ENCODE measurements at regions not wholly inside any gene's neighbourhood (a gene's known extent, or its start where the extent isn't known, plus 50 kb on each side); places are given as distances from the start of the nearest gene placed in this dataset.

GRCh38 chr4:73685052-73685451, 55.3 kb upstream of the CXCL8 start:
- no peaks in the 10 kb centered on the region for H3K36me3 ChIP-seq (ENCODE audit: low read depth, low read length)
- intact Hi-C loops (cut with micrococcal nuclease) = no loop called here
- no peak for DNase-seq
- ChIA-PET POLR2A (ENCODE audit: unreplicated experiment) (no interaction called here), CTCF (no interaction called here)
- H3K4me3 ChIP-seq (ENCODE audit: low read length) = no peak overlapping the region
- H3K9me3 ChIP-seq (ENCODE audit: low read length) = no peaks in the 10 kb centered on the region
- BruUV-seq (replicated peaks) = no TSS peak
- no peaks in the 10 kb centered on the region for H3K27me3 ChIP-seq (ENCODE audit: low read length)
- H3K27ac ChIP-seq (ENCODE audit: low read length) = peak overlapping the region; percentile 96
- no peaks in the 10 kb centered on the region for H3K79me2 ChIP-seq (ENCODE audit: low read length)
- TF ChIP-seq CTCF (conservative IDR thresholded peaks at IDR 0.05; ENCODE audit: low read depth, low read length) (no peak), EZH2phosphoT487 (IDR thresholded peaks at IDR 0.05; ENCODE audit: borderline replicate concordance, low read length) (no peak), EZH2 (IDR thresholded peaks at IDR 0.05; ENCODE audit: low read length, unreplicated experiment) (no peak)
- H4K20me1 ChIP-seq (ENCODE audit: low read length) = no peaks in the 10 kb centered on the region
- no peaks in the 10 kb centered on the region for H3K9me2 ChIP-seq (replicated peaks; ENCODE audit: low read length)
- peaks cover 39% of the 10 kb centered on the region for H3F3A ChIP-seq (ENCODE audit: low read length, unreplicated experiment)
- no peak overlapping the region; the same call in 1 of the 2 replicates for H3K4me2 ChIP-seq (ENCODE audit: low read length)
- H3K4me1 ChIP-seq (ENCODE audit: insufficient read depth, low read length) = peaks cover 65% of the 10 kb centered on the region
- no peak for ATAC-seq
- no peak overlapping the region for H2AFZ ChIP-seq (ENCODE audit: low read length)
- peak overlapping the region; percentile 86 for H3K9ac ChIP-seq (ENCODE audit: low read length)

DNA sequence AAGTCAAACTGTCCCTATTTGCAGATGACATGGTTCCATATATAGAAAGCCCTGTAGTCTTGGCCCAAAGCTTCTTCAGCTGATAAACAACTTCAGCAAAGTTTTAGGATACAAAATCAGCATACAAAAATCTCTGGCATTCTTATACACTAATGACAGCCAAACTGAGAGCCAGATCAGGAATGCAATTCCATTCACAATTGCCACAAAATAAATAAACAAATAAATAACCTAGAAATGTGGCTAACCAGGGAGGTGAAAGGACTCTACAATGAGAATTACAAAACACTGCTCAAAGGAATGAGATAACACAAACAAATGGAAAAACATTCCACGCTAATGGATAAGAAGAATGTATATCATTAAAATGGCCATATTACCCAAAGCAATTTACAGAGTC, 52.9 kb upstream of the CXCL8 start:
- Histone ChIP-seq H3K27ac (ENCODE audit: low read length) (peak overlapping the region; percentile 5; the same call in 1 of the 2 replicates), H4K20me1 (ENCODE audit: low read length) (no peaks in the 10 kb centered on the region), H3K27me3 (ENCODE audit: low read length) (no peaks in the 10 kb centered on the region), H3K4me2 (ENCODE audit: low read length) (no peak overlapping the region), H3K9ac (ENCODE audit: low read length) (no peak overlapping the region), H3K4me1 (ENCODE audit: insufficient read depth, low read length) (peaks cover 59% of the 10 kb centered on the region), H2AFZ (ENCODE audit: low read length) (no peak overlapping the region), H3K79me2 (ENCODE audit: low read length) (no peaks in the 10 kb centered on the region), H3F3A (ENCODE audit: low read length, unreplicated experiment) (peaks cover 27% of the 10 kb centered on the region), H3K9me3 (ENCODE audit: low read length) (no peaks in the 10 kb centered on the region), H3K36me3 (ENCODE audit: low read depth, low read length) (no peaks in the 10 kb centered on the region), H3K9me2 (replicated peaks; ENCODE audit: low read length) (no peaks in the 10 kb centered on the region), H3K4me3 (ENCODE audit: low read length) (no peak overlapping the region)
- no TSS peak for BruUV-seq (replicated peaks)
- CTCF ChIA-PET = no interaction called here
- DNase-seq = no peak
- intact Hi-C loops (cut with micrococcal nuclease) = no loop called here
- POLR2A ChIA-PET (ENCODE audit: unreplicated experiment) = interaction anchor here (0.5 to 0.6 kb wide), 2 partner anchors 48 to 421 kb away, joined by 3 to 4 read pairs; no protein-coding TSS in a partner anchor
- no peak for ATAC-seq
- TF ChIP-seq CTCF (conservative IDR thresholded peaks at IDR 0.05; ENCODE audit: low read depth, low read length) (no peak), EZH2phosphoT487 (IDR thresholded peaks at IDR 0.05; ENCODE audit: borderline replicate concordance, low read length) (no peak), EZH2 (IDR thresholded peaks at IDR 0.05; ENCODE audit: low read length, unreplicated experiment) (no peak)

DNA sequence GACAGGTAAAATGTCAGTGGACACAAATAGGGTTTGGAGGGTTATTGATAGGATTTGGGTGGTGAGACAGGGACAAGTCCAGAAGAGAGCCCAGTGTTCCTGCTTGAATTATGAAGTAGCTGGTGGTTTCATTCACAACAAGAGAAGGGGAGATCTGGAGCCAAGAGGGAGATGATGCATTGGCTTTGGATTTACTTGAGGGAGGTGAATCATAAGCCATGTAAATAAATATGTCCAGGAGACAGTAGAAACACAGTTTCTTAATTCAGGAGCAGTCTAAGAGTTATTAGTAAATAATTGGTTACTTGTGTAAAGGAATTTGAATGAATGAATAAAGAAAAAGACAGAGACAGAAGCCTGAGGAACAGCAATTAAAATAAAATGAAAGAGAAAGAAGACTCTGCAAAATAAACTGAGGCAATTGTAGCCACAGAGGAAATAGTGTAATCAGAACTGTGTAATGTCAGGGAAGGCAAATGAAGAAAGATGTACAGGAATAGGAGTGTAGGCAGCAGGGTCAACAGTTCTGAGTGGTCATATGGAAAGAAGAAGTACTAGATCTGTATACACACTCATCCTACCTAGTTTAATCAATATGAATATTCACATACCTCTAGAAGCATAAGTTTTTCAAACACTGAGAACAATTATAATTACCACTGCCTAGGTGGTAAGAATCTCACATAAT, 50.2 kb upstream of the CXCL8 start:
- ATAC-seq (peak; percentile 79), DNase-seq (peak; percentile 89)
- CTCF ChIA-PET = no interaction called here
- intact Hi-C loops (cut with micrococcal nuclease) = loop anchor here (2.0 kb wide), 1 partner anchor 15 kb away; no protein-coding TSS in a partner anchor
- peaks cover 48% of the 10 kb centered on the region for H3K4me1 ChIP-seq (ENCODE audit: insufficient read depth, low read length)
- H3F3A ChIP-seq (ENCODE audit: low read length, unreplicated experiment) = peaks cover 10% of the 10 kb centered on the region
- H3K4me2 ChIP-seq (ENCODE audit: low read length) = peak overlapping the region; percentile 44
- H3K9ac ChIP-seq (ENCODE audit: low read length) = peak overlapping the region; percentile 72
- no peaks in the 10 kb centered on the region for H3K9me3 ChIP-seq (ENCODE audit: low read length)
- POLR2A ChIA-PET (ENCODE audit: unreplicated experiment) = no interaction called here
- no peaks in the 10 kb centered on the region for H3K36me3 ChIP-seq (ENCODE audit: low read depth, low read length)
- no peaks in the 10 kb centered on the region for H4K20me1 ChIP-seq (ENCODE audit: low read length)
- no peaks in the 10 kb centered on the region for H3K9me2 ChIP-seq (replicated peaks; ENCODE audit: low read length)
- H3K27ac ChIP-seq (ENCODE audit: low read length) = peak overlapping the region; percentile 94
- H3K79me2 ChIP-seq (ENCODE audit: low read length) = no peaks in the 10 kb centered on the region
- TF ChIP-seq CTCF (conservative IDR thresholded peaks at IDR 0.05; ENCODE audit: low read depth, low read length) (no peak), EZH2 (IDR thresholded peaks at IDR 0.05; ENCODE audit: low read length, unreplicated experiment) (no peak), EZH2phosphoT487 (IDR thresholded peaks at IDR 0.05; ENCODE audit: borderline replicate concordance, low read length) (no peak)
- H3K4me3 ChIP-seq (ENCODE audit: low read length) = no peak overlapping the region
- H3K27me3 ChIP-seq (ENCODE audit: low read length) = no peaks in the 10 kb centered on the region
- no TSS peak for BruUV-seq (replicated peaks)
- H2AFZ ChIP-seq (ENCODE audit: low read length) = no peak overlapping the region

Measured in PC-3 (cell line).